ENCODE measurements at regions not wholly inside any gene's neighbourhood (a gene's known extent, or its start where the extent isn't known, plus 50 kb on each side); places are given as distances from the start of the nearest gene placed in this dataset.
"Not testable (repeated sequence)": the region's sequence is repeated elsewhere in the genome, so short reads cannot be mapped to it uniquely, and the experiment has no call there.

DNA sequence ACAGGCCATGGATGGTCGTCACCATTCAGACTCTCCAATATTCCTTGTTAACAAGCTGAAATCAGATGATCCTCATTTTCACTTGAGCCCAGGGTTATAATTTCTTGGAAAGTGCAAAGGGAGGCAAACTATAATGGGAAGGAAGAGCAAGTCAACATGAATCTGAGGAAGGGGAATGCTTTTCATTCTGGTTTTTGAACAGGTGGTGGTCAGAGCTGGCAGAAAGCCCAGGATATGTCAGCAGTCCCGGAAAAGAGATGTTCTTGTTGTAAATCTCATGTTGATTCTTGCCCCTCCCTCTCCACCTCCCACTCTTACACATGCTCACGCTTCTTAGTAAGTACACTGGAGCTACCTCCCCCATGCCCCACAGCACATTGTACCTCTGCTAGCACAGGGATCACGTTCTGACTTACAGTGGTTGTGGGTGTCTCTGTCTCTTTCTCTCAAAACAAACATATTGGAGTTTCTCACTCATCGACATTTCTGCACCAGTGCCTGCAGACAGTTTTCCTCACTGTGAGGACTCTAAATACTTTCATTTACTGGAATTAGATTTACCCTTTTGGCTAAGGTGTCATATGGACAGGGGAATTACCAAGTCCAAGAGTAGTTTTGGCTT lies 77.6 kb downstream of the XCL2 start:
- Histone ChIP-seq H3K27me3 (replicated peaks; ENCODE audit: insufficient read depth, low read length) (no peaks in the 10 kb centered on the region), H3K9me2 (replicated peaks; ENCODE audit: insufficient read depth, low read length) (no peaks in the 10 kb centered on the region), H3K4me1 (ENCODE audit: low read length) (peaks cover 25% of the 10 kb centered on the region), H3K9me3 (replicated peaks; ENCODE audit: insufficient read depth, low read length) (no peaks in the 10 kb centered on the region), H3K9ac (ENCODE audit: low read length) (no peak overlapping the region), H3K27ac (ENCODE audit: low read length) (no peak overlapping the region), H3F3A (ENCODE audit: insufficient read depth, low read length) (no peaks in the 10 kb centered on the region), H3K4me3 (ENCODE audit: low read length) (no peak overlapping the region), H4K20me1 (ENCODE audit: insufficient read depth, low read length) (no peaks in the 10 kb centered on the region), H2AFZ (ENCODE audit: low read length) (no peak overlapping the region), H3K4me2 (ENCODE audit: low read depth, low read length) (no peak overlapping the region), H3K36me3 (replicated peaks; ENCODE audit: insufficient read depth, low read length) (no peaks in the 10 kb centered on the region), H3K79me2 (ENCODE audit: low read length) (no peaks in the 10 kb centered on the region)
- no peak for TF ChIP-seq EZH2phosphoT487 (IDR thresholded peaks at IDR 0.05; ENCODE audit: low read length)
- no peak for TF ChIP-seq EZH2 (optimal IDR thresholded peaks at IDR 0.05; ENCODE audit: low read depth, low read length)
- TF ChIP-seq, protein P1, sequence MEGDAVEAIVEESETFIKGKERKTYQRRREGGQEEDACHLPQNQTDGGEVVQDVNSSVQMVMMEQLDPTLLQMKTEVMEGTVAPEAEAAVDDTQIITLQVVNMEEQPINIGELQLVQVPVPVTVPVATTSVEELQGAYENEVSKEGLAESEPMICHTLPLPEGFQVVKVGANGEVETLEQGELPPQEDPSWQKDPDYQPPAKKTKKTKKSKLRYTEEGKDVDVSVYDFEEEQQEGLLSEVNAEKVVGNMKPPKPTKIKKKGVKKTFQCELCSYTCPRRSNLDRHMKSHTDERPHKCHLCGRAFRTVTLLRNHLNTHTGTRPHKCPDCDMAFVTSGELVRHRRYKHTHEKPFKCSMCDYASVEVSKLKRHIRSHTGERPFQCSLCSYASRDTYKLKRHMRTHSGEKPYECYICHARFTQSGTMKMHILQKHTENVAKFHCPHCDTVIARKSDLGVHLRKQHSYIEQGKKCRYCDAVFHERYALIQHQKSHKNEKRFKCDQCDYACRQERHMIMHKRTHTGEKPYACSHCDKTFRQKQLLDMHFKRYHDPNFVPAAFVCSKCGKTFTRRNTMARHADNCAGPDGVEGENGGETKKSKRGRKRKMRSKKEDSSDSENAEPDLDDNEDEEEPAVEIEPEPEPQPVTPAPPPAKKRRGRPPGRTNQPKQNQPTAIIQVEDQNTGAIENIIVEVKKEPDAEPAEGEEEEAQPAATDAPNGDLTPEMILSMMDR (IDR thresholded peaks at IDR 0.05; ENCODE audit: low read length): no peak
- DNase-seq: peak; percentile 24

DNA sequence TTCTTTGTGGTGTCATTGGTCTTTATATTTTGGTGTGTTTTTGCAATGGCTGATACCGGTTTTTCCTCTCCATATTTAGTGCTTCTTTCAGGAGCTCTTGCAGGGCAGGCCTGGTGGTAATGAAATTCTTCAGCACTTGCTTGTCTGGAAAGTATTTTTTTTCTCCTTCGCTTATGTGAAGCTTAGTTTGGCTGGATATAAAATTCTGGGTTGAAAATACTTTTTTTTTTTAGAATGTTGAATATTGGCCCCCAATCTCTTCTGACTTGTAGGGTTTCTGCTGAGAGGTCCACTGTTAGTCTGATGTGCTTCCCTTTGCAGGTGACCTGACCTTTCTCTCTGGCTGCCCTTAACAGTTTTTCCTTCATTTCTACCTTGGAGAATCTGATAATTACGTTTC lies 82.7 kb downstream of the XCL2 start:
- H3K4me2 ChIP-seq (ENCODE audit: low read depth, low read length); H3F3A ChIP-seq (ENCODE audit: insufficient read depth, low read length); H4K20me1 ChIP-seq (ENCODE audit: insufficient read depth, low read length); H3K79me2 ChIP-seq (ENCODE audit: low read length); H2AFZ ChIP-seq (ENCODE audit: low read length); H3K27me3 ChIP-seq (replicated peaks; ENCODE audit: insufficient read depth, low read length); H3K9me2 ChIP-seq (replicated peaks; ENCODE audit: insufficient read depth, low read length); H3K27ac ChIP-seq (ENCODE audit: low read length); H3K9ac ChIP-seq (ENCODE audit: low read length); H3K4me1 ChIP-seq (ENCODE audit: low read length); H3K9me3 ChIP-seq (replicated peaks; ENCODE audit: insufficient read depth, low read length); DNase-seq; H3K4me3 ChIP-seq (ENCODE audit: low read length); H3K36me3 ChIP-seq (replicated peaks; ENCODE audit: insufficient read depth, low read length): not testable (repeated sequence)

DNA sequence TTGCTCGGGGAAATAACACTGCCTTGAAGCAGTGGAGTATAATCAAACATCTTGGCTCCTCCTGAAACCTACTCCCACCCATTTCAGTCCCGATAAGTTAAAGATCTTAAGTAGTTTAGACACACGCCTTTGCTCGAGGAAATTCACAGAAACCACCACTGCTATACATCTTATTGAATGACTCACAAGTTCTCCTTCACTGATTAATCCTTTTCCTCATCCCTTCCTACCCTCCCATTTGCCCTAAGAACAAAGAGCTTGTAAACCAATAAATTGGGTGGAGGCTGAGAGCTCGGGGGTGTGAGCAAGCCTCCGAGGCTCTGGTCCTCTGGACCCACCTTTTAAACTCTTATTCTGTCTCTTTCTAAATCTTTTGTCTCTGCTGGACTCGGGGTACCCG lies 86.5 kb downstream of the XCL2 start:
- H3K4me2 ChIP-seq (ENCODE audit: low read depth, low read length); H3K9me2 ChIP-seq (replicated peaks; ENCODE audit: insufficient read depth, low read length); H3K4me1 ChIP-seq (ENCODE audit: low read length); H3K9ac ChIP-seq (ENCODE audit: low read length); H3K36me3 ChIP-seq (replicated peaks; ENCODE audit: insufficient read depth, low read length); H3K9me3 ChIP-seq (replicated peaks; ENCODE audit: insufficient read depth, low read length); H3F3A ChIP-seq (ENCODE audit: insufficient read depth, low read length); H2AFZ ChIP-seq (ENCODE audit: low read length); H4K20me1 ChIP-seq (ENCODE audit: insufficient read depth, low read length); H3K4me3 ChIP-seq (ENCODE audit: low read length); H3K27me3 ChIP-seq (replicated peaks; ENCODE audit: insufficient read depth, low read length); H3K27ac ChIP-seq (ENCODE audit: low read length); H3K79me2 ChIP-seq (ENCODE audit: low read length); DNase-seq: not testable (repeated sequence)

DNA sequence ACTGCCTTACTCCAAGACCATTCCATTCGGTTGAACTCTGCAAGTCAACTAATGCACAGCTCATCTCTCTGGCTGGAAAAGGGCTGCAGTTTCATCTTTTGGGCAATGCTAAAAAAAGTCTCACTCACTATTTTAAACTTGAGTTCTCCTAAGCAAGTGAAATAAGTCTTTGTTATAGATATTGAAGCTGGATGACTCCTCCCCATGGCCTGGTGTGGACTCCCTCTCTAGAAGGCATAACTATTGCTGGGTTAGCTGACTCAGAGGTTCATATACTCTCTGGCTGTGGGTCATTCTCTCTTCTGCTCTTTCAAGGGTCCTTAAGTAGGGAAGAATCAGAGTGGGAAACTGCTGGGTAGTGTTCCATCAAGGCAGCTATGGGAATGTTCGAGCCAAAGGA lies 88.0 kb downstream of the XCL2 start:
- H3K36me3 ChIP-seq (replicated peaks; ENCODE audit: insufficient read depth, low read length): no peaks in the 10 kb centered on the region
- H3K27me3 ChIP-seq (replicated peaks; ENCODE audit: insufficient read depth, low read length): no peaks in the 10 kb centered on the region
- H3K4me1 ChIP-seq (ENCODE audit: low read length): no peaks in the 10 kb centered on the region
- no peak overlapping the region for H3K4me2 ChIP-seq (ENCODE audit: low read depth, low read length)
- H3K9ac ChIP-seq (ENCODE audit: low read length): no peak overlapping the region
- H3K4me3 ChIP-seq (ENCODE audit: low read length): no peak overlapping the region
- no peaks in the 10 kb centered on the region for H4K20me1 ChIP-seq (ENCODE audit: insufficient read depth, low read length)
- H3K9me2 ChIP-seq (replicated peaks; ENCODE audit: insufficient read depth, low read length): no peaks in the 10 kb centered on the region
- H2AFZ ChIP-seq (ENCODE audit: low read length): no peak overlapping the region
- no peaks in the 10 kb centered on the region for H3F3A ChIP-seq (ENCODE audit: insufficient read depth, low read length)
- H3K9me3 ChIP-seq (replicated peaks; ENCODE audit: insufficient read depth, low read length): no peaks in the 10 kb centered on the region
- no peak overlapping the region for H3K27ac ChIP-seq (ENCODE audit: low read length)
- H3K79me2 ChIP-seq (ENCODE audit: low read length): no peaks in the 10 kb centered on the region
- DNase-seq: no peak
- TF ChIP-seq, protein P1 (IDR thresholded peaks at IDR 0.05; ENCODE audit: low read length): no peak
- TF ChIP-seq EZH2 (optimal IDR thresholded peaks at IDR 0.05; ENCODE audit: low read depth, low read length) (no peak), EZH2phosphoT487 (IDR thresholded peaks at IDR 0.05; ENCODE audit: low read length) (no peak)
